Astrocyte (in vitro differentiated cells and primary cell): ENCODE measurements at regions not wholly inside any gene's neighbourhood (a gene's known extent, or its start where the extent isn't known, plus 50 kb on each side); places are given as distances from the start of the nearest gene placed in this dataset.

Experiments
- EZH2 ChIP-seq: IDR thresholded peaks from 2 replicates; pipeline ENCODE4 v1.6.1; 2012; ENCODE audit warnings: mild to moderate bottlenecking, low read length, inconsistent platforms; ENCODE audit not compliant: insufficient read depth
- TF ChIP-seq, protein P1 (sequence below): IDR thresholded peaks from 2 replicates; pipeline ENCODE4 v1.5.1; 2011; ENCODE audit warnings: low read depth, mild to moderate bottlenecking, inconsistent platforms, low read length, moderate library complexity; ENCODE audit not compliant: insufficient read depth

DNA sequence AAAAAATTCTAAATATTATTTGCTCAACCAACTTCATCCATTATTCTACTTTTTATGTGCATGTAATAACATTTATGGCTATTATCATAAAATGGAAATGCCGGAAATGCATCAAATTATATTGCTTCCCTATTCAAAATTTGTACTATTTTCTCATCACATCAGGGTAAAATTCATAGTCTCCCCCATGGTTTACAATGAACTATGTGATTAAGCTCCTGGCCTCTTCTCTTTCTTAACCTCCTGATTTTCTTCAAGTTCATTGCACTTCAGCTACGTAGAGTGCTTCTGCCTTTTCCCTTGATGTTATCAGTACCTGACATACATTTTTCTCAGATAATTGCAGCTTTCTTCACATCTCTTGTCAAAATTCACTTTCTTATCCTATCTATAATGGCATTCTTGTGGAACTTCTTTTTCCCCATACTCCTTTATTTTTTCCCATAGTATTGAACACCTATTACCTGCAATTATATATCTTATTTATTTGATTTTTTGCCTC is 699.1 kb upstream of the ADGRB3 start:
- TF ChIP-seq, protein P1, sequence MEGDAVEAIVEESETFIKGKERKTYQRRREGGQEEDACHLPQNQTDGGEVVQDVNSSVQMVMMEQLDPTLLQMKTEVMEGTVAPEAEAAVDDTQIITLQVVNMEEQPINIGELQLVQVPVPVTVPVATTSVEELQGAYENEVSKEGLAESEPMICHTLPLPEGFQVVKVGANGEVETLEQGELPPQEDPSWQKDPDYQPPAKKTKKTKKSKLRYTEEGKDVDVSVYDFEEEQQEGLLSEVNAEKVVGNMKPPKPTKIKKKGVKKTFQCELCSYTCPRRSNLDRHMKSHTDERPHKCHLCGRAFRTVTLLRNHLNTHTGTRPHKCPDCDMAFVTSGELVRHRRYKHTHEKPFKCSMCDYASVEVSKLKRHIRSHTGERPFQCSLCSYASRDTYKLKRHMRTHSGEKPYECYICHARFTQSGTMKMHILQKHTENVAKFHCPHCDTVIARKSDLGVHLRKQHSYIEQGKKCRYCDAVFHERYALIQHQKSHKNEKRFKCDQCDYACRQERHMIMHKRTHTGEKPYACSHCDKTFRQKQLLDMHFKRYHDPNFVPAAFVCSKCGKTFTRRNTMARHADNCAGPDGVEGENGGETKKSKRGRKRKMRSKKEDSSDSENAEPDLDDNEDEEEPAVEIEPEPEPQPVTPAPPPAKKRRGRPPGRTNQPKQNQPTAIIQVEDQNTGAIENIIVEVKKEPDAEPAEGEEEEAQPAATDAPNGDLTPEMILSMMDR: no peak
- no peak for TF ChIP-seq EZH2
